Pancreas (tissue), 10 donors: ENCODE measurements at regions not wholly inside any gene's neighbourhood (a gene's known extent, or its start where the extent isn't known, plus 50 kb on each side); places are given as distances from the start of the nearest gene placed in this dataset.

Experiments
- ATAC-seq, 4 donors: fragments of 200-7000 bp; cut with Tn5 transposase; one replicate each; pipeline versions ENCODE4 v1.8.0 to v1.9.1; 2020; ENCODE audit warnings: mild to moderate bottlenecking in 4 of 4, moderate library complexity in 4 of 4
- DNase-seq, 6 donors: peaks; one replicate each; pipeline ENCODE4 v3.0.0-alpha.2; 2020
- FAIRE-seq: peaks from 2 replicates; lab custom pipeline; 2012; peaks lifted over from hg19 to GRCh38; lab: Jason Lieb, UNC
- H3K27ac ChIP-seq, 4 donors: fragments of 200-600 bp; sonication (generic); 1 replicate in 3 of 4; 2 replicates in 1 of 4; pipeline versions ENCODE4 v1.5.0 to v1.8.0; 2020
- H3K27me3 ChIP-seq, 4 donors: fragments of 200-600 bp; one replicate each; pipeline ENCODE4 v1.8.0; 2021
- H3K36me3 ChIP-seq, 3 donors: fragments of 200-600 bp; sonication (generic) in 1 of 3; one replicate each; pipeline versions ENCODE4 v1.5.0 to v1.8.0; 2020 to 2021
- H3K4me1 ChIP-seq, 3 donors: fragments of 200-600 bp; one replicate each; pipeline ENCODE4 v1.8.0; 2021
- H3K4me3 ChIP-seq, 4 donors: fragments of 200-600 bp; sonication (generic) in 2 of 4; one replicate each; pipeline versions ENCODE4 v1.5.0 to v1.8.0; 2020 to 2021
- H3K9me3 ChIP-seq, 4 donors: fragments of 200-600 bp; one replicate each; pipeline ENCODE4 v1.8.0; 2021
- WGBS, 2 donors: extraction: QIAGEN DNeasy Blood & Tissue Kit; methylation state at CpG; one replicate each; pipeline ENCODE4 v1.1.7; 2013; 5-methylcytosine and 5-hydroxymethylcytosine counted together
- intact Hi-C, 3 donors: fragments of 100-400 bp; cut with DNase I; formaldehyde crosslinking; loops; one replicate each; pipeline versions ENCODE4 v1.11.1 to v1.14.2; 2022
- TF ChIP-seq, protein P1 (sequence below), 4 donors: fragments of 200-600 bp; sonication (generic) in 3 of 4; IDR thresholded peaks; one replicate each; pipeline versions ENCODE4 v1.5.0 to v1.8.0; 2021; ENCODE audit warnings: antibody characterized with exemption in 4 of 4
- donor health status: healthy with polysubstance abuse.
- donor health status: DM: no; HTN: no; CAD: no; lungs with moderate emphysema.
- donor health status: DM: no; HTN: no; CAD: no.
- donor health status: control.
- donor health status: control.
- donor health status: Bipolar disorder and iron deficiency.
- donor health status: DM: yes; HTN: yes; CAD: no.
- donor health status: DM: no; HTN: no; CAD: no.
- donor health status: DM: no; HTN: no; CAD: no.
- donor health status: DM: yes; HTN: yes; CAD: no.

DNA sequence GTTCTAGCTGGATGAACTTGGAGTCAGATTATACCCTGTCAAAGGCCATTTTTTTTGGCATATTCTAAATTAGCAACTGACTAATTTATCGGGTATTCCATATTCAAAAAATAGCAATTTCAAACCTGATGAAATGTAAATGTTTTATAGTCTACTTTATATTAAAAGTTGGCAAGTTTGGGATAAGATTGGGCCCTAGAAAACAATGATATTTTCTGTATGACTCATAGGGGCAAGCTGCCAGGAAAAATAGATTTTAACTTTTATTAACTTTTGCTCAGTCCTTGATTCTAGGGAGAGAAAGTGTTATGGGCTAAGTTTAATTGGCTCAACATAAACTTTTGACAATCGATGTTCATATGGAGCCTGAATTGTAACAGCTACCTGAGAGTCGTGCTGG lies 576.9 kb upstream of the B3GALT2 start:
- no peak for DNase-seq
- Histone ChIP-seq H3K36me3 (no peaks in the 10 kb centered on the region), H3K27me3 (no peaks in the 10 kb centered on the region), H3K27ac (no peak overlapping the region), H3K4me1 (peaks cover 0 to 11% (median 9%) of the 10 kb centered on the region in 3 donors), H3K4me3 (no peak overlapping the region), H3K9me3 (no peaks in the 10 kb centered on the region)
- intact Hi-C loops, result no loop called here
- 25 to 55% methylated on average over 3 of the region's 3 CpGs for WGBS, 2 donors
- TF ChIP-seq, protein P1, sequence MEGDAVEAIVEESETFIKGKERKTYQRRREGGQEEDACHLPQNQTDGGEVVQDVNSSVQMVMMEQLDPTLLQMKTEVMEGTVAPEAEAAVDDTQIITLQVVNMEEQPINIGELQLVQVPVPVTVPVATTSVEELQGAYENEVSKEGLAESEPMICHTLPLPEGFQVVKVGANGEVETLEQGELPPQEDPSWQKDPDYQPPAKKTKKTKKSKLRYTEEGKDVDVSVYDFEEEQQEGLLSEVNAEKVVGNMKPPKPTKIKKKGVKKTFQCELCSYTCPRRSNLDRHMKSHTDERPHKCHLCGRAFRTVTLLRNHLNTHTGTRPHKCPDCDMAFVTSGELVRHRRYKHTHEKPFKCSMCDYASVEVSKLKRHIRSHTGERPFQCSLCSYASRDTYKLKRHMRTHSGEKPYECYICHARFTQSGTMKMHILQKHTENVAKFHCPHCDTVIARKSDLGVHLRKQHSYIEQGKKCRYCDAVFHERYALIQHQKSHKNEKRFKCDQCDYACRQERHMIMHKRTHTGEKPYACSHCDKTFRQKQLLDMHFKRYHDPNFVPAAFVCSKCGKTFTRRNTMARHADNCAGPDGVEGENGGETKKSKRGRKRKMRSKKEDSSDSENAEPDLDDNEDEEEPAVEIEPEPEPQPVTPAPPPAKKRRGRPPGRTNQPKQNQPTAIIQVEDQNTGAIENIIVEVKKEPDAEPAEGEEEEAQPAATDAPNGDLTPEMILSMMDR (IDR thresholded peaks at IDR 0.05), result no peak
- no peak for FAIRE-seq
- ATAC-seq, result peak; percentile 21 to 61 (median 50)

DNA sequence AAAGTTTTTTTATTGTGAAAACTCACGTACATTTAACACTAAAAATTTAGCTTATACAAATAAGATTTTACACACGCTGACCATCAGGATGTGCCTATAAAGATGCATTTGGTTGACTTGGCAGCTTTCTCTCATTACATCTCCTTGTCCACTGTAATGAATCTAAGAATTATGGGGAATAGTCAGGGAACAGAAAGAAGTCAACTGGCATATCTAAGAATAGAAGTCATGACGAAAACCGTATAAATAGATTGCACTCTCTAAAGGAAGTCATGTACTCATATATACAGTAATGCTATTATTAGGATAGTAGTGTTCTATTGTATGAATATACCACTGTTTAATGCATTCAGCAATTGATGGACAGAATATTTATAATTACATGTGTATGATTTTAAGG lies 575.8 kb upstream of the B3GALT2 start:
- ATAC-seq (no peak), DNase-seq (no peak), FAIRE-seq (no peak)
- Histone ChIP-seq H3K9me3 (no peaks in the 10 kb centered on the region), H3K36me3 (no peaks in the 10 kb centered on the region), H3K27me3 (no peaks in the 10 kb centered on the region), H3K4me3 (no peak overlapping the region), H3K27ac (no peak overlapping the region), H3K4me1 (peaks cover 0 to 11% (median 9%) of the 10 kb centered on the region in 3 donors)
- WGBS, 2 donors, result 81 to 85% methylated on average over 4 of the region's 4 CpGs
- intact Hi-C loops, result no loop called here
- TF ChIP-seq, protein P1 (IDR thresholded peaks at IDR 0.05), result no peak

DNA sequence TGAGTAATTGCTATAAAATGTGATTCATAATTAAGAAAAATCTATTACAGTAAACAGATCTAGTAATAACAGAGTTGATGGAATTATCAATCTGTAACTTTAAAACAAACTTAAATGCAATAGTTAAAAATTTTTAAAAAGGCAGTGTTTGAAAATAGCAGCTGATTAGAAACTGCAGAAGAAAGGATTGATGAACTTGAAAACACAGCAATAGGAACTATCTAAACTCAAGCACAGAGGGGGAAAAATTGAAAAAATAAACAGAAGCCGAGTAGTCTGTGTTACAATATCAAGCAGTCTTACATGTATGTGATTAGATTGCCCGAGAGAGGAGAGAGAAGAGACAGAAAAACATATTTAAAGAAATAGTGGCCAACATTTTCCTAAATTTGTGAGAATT lies 569.0 kb upstream of the B3GALT2 start:
- Histone ChIP-seq H3K4me3 (no peak overlapping the region), H3K27ac (no peak overlapping the region), H3K4me1 (no peaks in the 10 kb centered on the region), H3K9me3 (no peaks in the 10 kb centered on the region), H3K27me3 (no peaks in the 10 kb centered on the region), H3K36me3 (no peaks in the 10 kb centered on the region)
- no peak for ATAC-seq
- no peak for FAIRE-seq
- DNase-seq, result no peak
- 56 to 62% methylated on average over 2 of the region's 2 CpGs for WGBS, 2 donors
- TF ChIP-seq, protein P1 (IDR thresholded peaks at IDR 0.05), result no peak
- intact Hi-C loops, result no loop called here

DNA sequence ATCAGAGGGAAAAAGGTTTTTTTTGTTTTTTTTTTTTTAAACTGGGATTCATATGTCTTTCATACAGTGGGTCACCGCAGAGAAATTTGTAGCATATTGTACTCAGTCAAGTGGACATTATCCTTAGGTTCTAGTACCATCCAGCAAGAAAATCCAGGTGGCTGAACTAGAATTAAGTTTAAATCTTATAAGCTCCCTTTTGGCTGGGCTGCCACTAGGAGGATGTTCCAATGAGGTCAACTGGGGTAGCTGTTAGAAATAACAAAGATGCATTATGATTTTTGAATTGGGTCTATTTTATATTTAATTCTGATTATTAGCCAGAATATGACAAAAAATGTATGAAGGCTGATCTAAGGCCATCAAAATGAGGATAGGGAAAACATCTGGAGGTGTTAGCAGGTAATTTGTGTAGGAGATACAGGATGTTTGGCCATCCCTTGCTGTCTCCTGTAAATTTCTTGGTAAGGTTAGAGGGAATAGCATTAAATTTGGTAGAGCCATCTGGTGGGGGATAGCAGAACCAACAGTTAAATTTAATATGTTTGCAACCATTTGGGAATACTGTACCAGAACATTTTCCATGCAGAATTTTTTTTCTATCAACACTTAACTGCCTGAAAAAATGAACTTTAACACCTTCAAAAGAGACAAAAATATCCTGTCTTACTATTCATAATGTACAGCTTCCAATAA lies 568.5 kb upstream of the B3GALT2 start:
- Histone ChIP-seq H3K4me3 (no peak overlapping the region), H3K27me3 (no peaks in the 10 kb centered on the region), H3K36me3 (no peaks in the 10 kb centered on the region), H3K9me3 (no peaks in the 10 kb centered on the region), H3K27ac (no peak overlapping the region), H3K4me1 (no peaks in the 10 kb centered on the region)
- TF ChIP-seq, protein P1 (IDR thresholded peaks at IDR 0.05), result no peak
- FAIRE-seq (no peak), ATAC-seq (no peak), DNase-seq (no peak)
- WGBS, 2 donors, result 95 to 100% methylated on average over 1 of the region's 1 CpG
- intact Hi-C loops, result no loop called here

DNA sequence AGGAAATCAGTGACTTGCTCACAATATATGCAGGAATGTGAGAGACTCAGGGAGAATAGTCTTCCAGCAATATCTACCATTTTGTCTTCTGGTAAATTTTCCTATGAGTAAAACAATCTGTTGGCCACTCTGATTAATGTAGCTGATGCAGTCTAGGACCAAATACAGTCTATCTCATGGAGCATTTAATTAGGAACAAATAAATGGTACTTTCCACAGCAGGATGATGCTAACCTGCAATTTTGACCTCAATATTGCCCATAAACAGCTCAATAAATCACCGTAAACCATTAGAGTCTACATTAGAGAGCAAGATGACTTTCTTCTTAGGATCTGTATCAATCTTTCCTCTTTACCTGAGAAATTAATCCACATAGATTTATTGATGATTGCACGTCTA lies 567.7 kb upstream of the B3GALT2 start:
- ATAC-seq, result no peak
- Histone ChIP-seq H3K4me1 (no peaks in the 10 kb centered on the region), H3K27me3 (no peaks in the 10 kb centered on the region), H3K9me3 (no peaks in the 10 kb centered on the region), H3K4me3 (no peak overlapping the region), H3K36me3 (no peaks in the 10 kb centered on the region), H3K27ac (no peak overlapping the region)
- TF ChIP-seq, protein P1 (IDR thresholded peaks at IDR 0.05), result no peak
- 92% methylated on average over 2 of the region's 2 CpGs for WGBS, 2 donors
- intact Hi-C loops, result no loop called here
- no peak for DNase-seq
- FAIRE-seq, result no peak
